PC-3 (cell line): ENCODE measurements at regions not wholly inside any gene's neighbourhood (a gene's known extent, or its start where the extent isn't known, plus 50 kb on each side); places are given as distances from the start of the nearest gene placed in this dataset.

Source experiments
- CTCF ChIP-seq: fragments of 300-600 bp; sonication (generic); conservative IDR thresholded peaks from 2 replicates; pipeline ENCODE4 v1.5.1; 2017; ENCODE audit warnings: antibody characterized with exemption, low read depth, mild to moderate bottlenecking, low read length
- EZH2 ChIP-seq: fragments of 300-600 bp; sonication (generic); IDR thresholded peaks from one replicate; pipeline ENCODE4 v1.6.1; 2017; ENCODE audit warnings: antibody characterized with exemption, mild to moderate bottlenecking, low read length; ENCODE audit not compliant: unreplicated experiment
- EZH2phosphoT487 ChIP-seq: fragments of 300-600 bp; sonication (generic); IDR thresholded peaks from 2 replicates; pipeline ENCODE4 v1.6.1; 2018; ENCODE audit warnings: mild to moderate bottlenecking, antibody characterized with exemption, low read length, borderline replicate concordance

DNA sequence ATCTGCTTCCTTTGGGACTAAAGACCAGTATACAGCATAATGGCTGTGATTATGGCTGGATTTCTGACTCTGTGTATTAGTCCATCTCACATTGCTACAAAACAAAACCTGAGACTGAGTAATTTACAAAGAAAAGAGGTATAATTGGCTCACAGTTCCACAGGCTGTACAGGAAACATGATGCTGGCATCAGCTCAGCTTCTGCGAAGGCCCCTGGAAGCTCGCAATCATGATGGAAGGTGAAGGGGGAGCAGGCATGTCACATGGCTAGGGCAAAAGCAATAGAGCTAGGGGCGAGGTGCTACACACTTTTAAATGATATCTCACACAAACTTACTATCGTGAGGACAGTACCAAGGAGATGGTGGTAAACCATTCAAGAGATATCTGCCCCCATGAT lies 68.0 kb upstream of the GADL1 start:
- TF ChIP-seq EZH2phosphoT487 (no peak), CTCF (no peak), EZH2 (no peak)
